ENCODE measurements at regions not wholly inside any gene's neighbourhood (a gene's known extent, or its start where the extent isn't known, plus 50 kb on each side); places are given as distances from the start of the nearest gene placed in this dataset.

DNA sequence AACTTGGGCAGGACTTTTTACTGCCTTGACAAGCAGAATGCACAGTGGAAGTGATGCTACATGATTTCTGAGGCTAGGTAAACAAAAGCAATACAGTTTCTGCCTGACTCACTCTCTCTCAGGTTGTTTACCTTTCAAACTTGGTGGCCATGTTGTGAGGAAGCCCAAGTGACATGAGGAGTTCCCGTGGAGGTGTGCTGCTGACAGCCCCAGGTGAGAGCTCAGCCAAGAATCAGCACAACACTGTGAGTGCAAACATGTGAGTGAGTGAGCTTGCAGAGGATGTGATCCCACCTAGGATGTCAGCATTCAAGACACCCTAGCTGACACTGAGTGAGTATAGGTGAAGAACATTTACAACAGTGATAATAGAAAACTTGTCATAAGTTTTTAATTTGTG is 71.1 kb upstream of the IFNAR2 start:
- Histone ChIP-seq H3K36me3 (ENCODE audit: control insufficient read depth, low read depth, low read length) (no peaks in the 10 kb centered on the region), H3K9ac (ENCODE audit: low read length) (no peak overlapping the region), H3K9me3 (ENCODE audit: control insufficient read depth, low read depth, low read length) (no peaks in the 10 kb centered on the region), H3K27me3 (ENCODE audit: control insufficient read depth, insufficient read depth, low read length) (no peaks in the 10 kb centered on the region), H3K4me1 (ENCODE audit: control insufficient read depth, low read depth, low read length) (peaks cover 7% of the 10 kb centered on the region), H3K27ac (ENCODE audit: low read length) (no peak overlapping the region), H3K4me3 (ENCODE audit: low read length) (no peak overlapping the region)

GRCh38 chr21:33162436-33162951 is 67.2 kb upstream of the IFNAR2 start:
- H3K36me3 ChIP-seq (ENCODE audit: control insufficient read depth, low read depth, low read length): no peaks in the 10 kb centered on the region
- H3K27ac ChIP-seq (ENCODE audit: low read length): no peak overlapping the region
- no peaks in the 10 kb centered on the region for H3K27me3 ChIP-seq (ENCODE audit: control insufficient read depth, insufficient read depth, low read length)
- H3K9ac ChIP-seq (ENCODE audit: low read length): no peak overlapping the region
- H3K4me3 ChIP-seq (ENCODE audit: low read length): no peak overlapping the region
- no peaks in the 10 kb centered on the region for H3K9me3 ChIP-seq (ENCODE audit: control insufficient read depth, low read depth, low read length)
- H3K4me1 ChIP-seq (ENCODE audit: control insufficient read depth, low read depth, low read length): peaks cover 7% of the 10 kb centered on the region

DNA sequence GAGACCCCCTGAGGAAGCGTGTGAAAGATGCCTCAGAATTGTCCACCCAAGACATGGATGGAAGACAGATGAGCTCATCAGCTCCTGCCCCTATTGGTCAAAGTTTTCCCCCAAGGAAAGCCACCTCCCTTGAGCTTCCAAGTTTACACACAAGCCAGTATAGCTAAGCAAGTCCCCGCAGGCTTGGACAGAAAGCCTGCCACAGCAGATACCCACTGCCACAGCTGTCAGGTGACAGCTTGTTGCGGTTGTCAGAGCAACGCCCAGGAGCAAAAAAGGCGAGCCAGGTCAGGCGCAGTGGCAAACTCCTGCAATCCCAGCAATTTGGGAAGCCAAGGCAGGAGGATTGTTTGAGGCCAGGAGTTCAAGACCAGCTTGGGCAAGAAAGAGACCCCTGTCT is 60.9 kb upstream of the IFNAR2 start:
- Histone ChIP-seq H3K9me3 (ENCODE audit: control insufficient read depth, low read depth, low read length) (no peaks in the 10 kb centered on the region), H3K9ac (ENCODE audit: low read length) (no peak overlapping the region), H3K27me3 (ENCODE audit: control insufficient read depth, insufficient read depth, low read length) (no peaks in the 10 kb centered on the region), H3K27ac (ENCODE audit: low read length) (no peak overlapping the region), H3K4me3 (ENCODE audit: low read length) (no peak overlapping the region), H3K4me1 (ENCODE audit: control insufficient read depth, low read depth, low read length) (no peaks in the 10 kb centered on the region), H3K36me3 (ENCODE audit: control insufficient read depth, low read depth, low read length) (no peaks in the 10 kb centered on the region)

DNA sequence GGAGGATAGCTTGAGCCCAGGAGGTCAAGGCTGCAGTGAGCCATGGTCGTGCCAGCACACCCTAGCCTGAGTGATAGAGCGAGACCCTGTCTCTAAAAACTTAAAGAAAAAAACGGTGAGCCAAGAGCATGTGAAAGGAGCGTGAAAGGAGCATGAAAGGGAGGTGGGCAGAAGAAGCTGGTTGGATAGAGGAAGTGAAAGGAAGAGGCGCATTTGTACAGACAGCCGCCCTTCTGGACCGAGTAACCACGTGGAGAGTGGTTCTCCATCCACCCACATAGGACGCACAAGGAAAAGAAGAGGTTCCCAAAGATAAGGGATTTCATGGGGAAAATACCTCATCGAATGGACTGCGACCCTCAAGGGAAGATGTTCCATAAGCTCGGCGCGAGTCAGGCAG is 60.4 kb upstream of the IFNAR2 start:
- H3K9me3 ChIP-seq (ENCODE audit: control insufficient read depth, low read depth, low read length): no peaks in the 10 kb centered on the region

DNA sequence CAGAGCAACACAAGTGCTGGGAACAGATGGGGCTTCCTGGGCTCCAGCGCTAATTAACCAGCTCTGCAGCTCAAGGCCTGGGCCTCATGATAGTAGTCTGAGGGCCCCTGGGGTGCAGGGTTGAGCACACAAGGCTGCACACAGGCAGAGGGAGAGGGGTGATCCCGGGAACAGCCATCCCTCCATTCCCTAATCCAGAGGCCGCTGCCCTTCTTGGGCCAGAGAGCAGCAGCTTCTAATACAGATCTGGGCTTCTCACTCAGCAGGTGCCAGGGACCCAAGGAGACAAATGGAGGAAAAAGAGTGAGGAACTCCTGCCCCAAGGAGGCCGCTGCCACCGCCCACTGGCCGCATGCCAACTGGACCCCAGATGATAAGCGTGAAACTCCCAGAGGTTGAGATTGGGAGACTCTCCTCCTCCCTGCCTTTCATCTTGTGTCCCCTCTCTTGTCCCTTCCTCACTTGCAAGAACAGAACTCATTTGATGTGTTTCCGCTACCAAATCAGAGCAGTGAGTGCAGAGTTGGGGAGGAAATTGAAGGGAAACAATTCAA is 58.0 kb upstream of the IFNAR2 start:
- no peak overlapping the region for H3K27ac ChIP-seq (ENCODE audit: low read length)
- H3K9me3 ChIP-seq (ENCODE audit: control insufficient read depth, low read depth, low read length): no peaks in the 10 kb centered on the region
- no peak overlapping the region for H3K4me3 ChIP-seq (ENCODE audit: low read length)
- no peak overlapping the region for H3K9ac ChIP-seq (ENCODE audit: low read length)
- H3K27me3 ChIP-seq (ENCODE audit: control insufficient read depth, insufficient read depth, low read length): no peaks in the 10 kb centered on the region
- H3K4me1 ChIP-seq (ENCODE audit: control insufficient read depth, low read depth, low read length): no peaks in the 10 kb centered on the region
- H3K36me3 ChIP-seq (ENCODE audit: control insufficient read depth, low read depth, low read length): no peaks in the 10 kb centered on the region

More for the DNA sequence above, 60.4 kb upstream of the IFNAR2 start:
- no peaks in the 10 kb centered on the region for H3K4me1 ChIP-seq (ENCODE audit: control insufficient read depth, low read depth, low read length)
- H3K36me3 ChIP-seq (ENCODE audit: control insufficient read depth, low read depth, low read length): no peaks in the 10 kb centered on the region
- H3K4me3 ChIP-seq (ENCODE audit: low read length): no peak overlapping the region
- no peak overlapping the region for H3K27ac ChIP-seq (ENCODE audit: low read length)
- H3K9ac ChIP-seq (ENCODE audit: low read length): no peak overlapping the region
- no peaks in the 10 kb centered on the region for H3K27me3 ChIP-seq (ENCODE audit: control insufficient read depth, insufficient read depth, low read length)

- no peaks in the 10 kb centered on the region for H3K36me3 ChIP-seq (ENCODE audit: control insufficient read depth, low read depth, low read length)
- no peaks in the 10 kb centered on the region for H3K27me3 ChIP-seq (ENCODE audit: control insufficient read depth, insufficient read depth, low read length)
- H3K27ac ChIP-seq (ENCODE audit: low read length): no peak overlapping the region
- H3K4me1 ChIP-seq (ENCODE audit: control insufficient read depth, low read depth, low read length): no peaks in the 10 kb centered on the region
- H3K9me3 ChIP-seq (ENCODE audit: control insufficient read depth, low read depth, low read length): no peaks in the 10 kb centered on the region
- no peak overlapping the region for H3K9ac ChIP-seq (ENCODE audit: low read length)
- H3K4me3 ChIP-seq (ENCODE audit: low read length): no peak overlapping the region
These were observed 55.0 kb upstream of the IFNAR2 start for GRCh38 chr21:33174756-33175155.
